GM23338 (cell line): ENCODE measurements at regions not wholly inside any gene's neighbourhood (a gene's known extent, or its start where the extent isn't known, plus 50 kb on each side); places are given as distances from the start of the nearest gene placed in this dataset.
"Not testable (repeated sequence)": the region's sequence is repeated elsewhere in the genome, so short reads cannot be mapped to it uniquely, and the experiment has no call there.

Source experiments
- ATAC-seq: fragments of 200-7000 bp; cut with Tn5 transposase; 3 replicates; pipeline ENCODE4 v1.9.1; 2020
- DNase-seq: peaks from one replicate; pipeline ENCODE4 v3.0.0-alpha.2; 2015; ENCODE audit warnings: low spot score
- H2AFZ ChIP-seq: fragments of 200-600 bp; sonication (generic); 2 replicates; pipeline ENCODE4 v1.8.0; 2016; ENCODE audit warnings: antibody characterized with exemption, mild to moderate bottlenecking, moderate library complexity
- H3F3A ChIP-seq: fragments of 200-600 bp; sonication (generic); replicated peaks from 2 replicates; pipeline ENCODE4 v1.8.0; 2017; ENCODE audit warnings: antibody characterized with exemption, mixed run types, low read depth
- H3K27ac ChIP-seq: fragments of 200-600 bp; sonication (generic); 2 replicates; pipeline ENCODE4 v1.6.1; 2016; ENCODE audit warnings: low read depth
- H3K27me3 ChIP-seq: fragments of 200-600 bp; sonication (generic); 2 replicates; pipeline ENCODE4 v1.8.0; 2016; ENCODE audit warnings: mild to moderate bottlenecking, mixed run types, moderate library complexity; ENCODE audit not compliant: insufficient read depth
- H3K36me3 ChIP-seq: fragments of 200-600 bp; sonication (generic); 2 replicates; pipeline ENCODE4 v1.8.0; 2016; ENCODE audit warnings: mild to moderate bottlenecking; ENCODE audit not compliant: insufficient read depth
- H3K4me1 ChIP-seq: fragments of 200-600 bp; sonication (generic); 2 replicates; pipeline ENCODE4 v1.8.0; 2016; ENCODE audit warnings: mild to moderate bottlenecking, moderate library complexity; ENCODE audit not compliant: insufficient read depth
- H3K4me2 ChIP-seq: fragments of 200-600 bp; sonication (generic); 2 replicates; pipeline ENCODE4 v1.7.1; 2017; ENCODE audit warnings: mixed run types
- H3K4me3 ChIP-seq: fragments of 200-600 bp; sonication (generic); 2 replicates; pipeline ENCODE4 v1.6.1; 2016; ENCODE audit warnings: mixed run types
- H3K79me2 ChIP-seq: fragments of 200-600 bp; sonication (generic); replicated peaks from 2 replicates; pipeline ENCODE4 v1.8.0; 2017; ENCODE audit warnings: mild to moderate bottlenecking; ENCODE audit not compliant: insufficient read depth
- H3K9me2 ChIP-seq: fragments of 200-600 bp; sonication (generic); 2 replicates; pipeline ENCODE4 v1.8.0; 2017; ENCODE audit not compliant: insufficient read depth
- H4K20me1 ChIP-seq: fragments of 200-600 bp; sonication (generic); replicated peaks from 2 replicates; pipeline ENCODE4 v1.8.0; 2017; ENCODE audit warnings: mild to moderate bottlenecking; ENCODE audit not compliant: insufficient read depth
- H3K27ac Mint-ChIP-seq: 2 replicates; pipeline ENCODE4 v1.8.0; 2020; ENCODE audit warnings: inconsistent platforms, mild to moderate bottlenecking, moderate library complexity, mixed read lengths
- H3K27me3 Mint-ChIP-seq: 3 replicates; pipeline ENCODE4 v1.8.0; 2022; ENCODE audit warnings: low read depth, mild to moderate bottlenecking, moderate library complexity, mixed read lengths, inconsistent platforms; ENCODE audit not compliant: insufficient read depth, poor library complexity
- H3K36me3 Mint-ChIP-seq: 3 replicates; pipeline ENCODE4 v1.8.0; 2021; ENCODE audit warnings: low read depth, mild to moderate bottlenecking, inconsistent platforms, moderate library complexity, mixed read lengths
- H3K4me1 Mint-ChIP-seq: 3 replicates; pipeline ENCODE4 v1.8.0; 2020; ENCODE audit warnings: mild to moderate bottlenecking, inconsistent platforms, mixed read lengths
- H3K4me3 Mint-ChIP-seq: 3 replicates; pipeline ENCODE4 v1.8.0; 2021; ENCODE audit warnings: moderate library complexity, mild to moderate bottlenecking, inconsistent platforms, mixed read lengths
- H3K9me3 Mint-ChIP-seq: 3 replicates; pipeline ENCODE4 v1.8.0; 2020; ENCODE audit warnings: moderate library complexity, mild to moderate bottlenecking, inconsistent platforms, mixed read lengths
- CREB1 ChIP-seq: fragments of 250-450 bp; sonication (Bioruptor Pico); IDR thresholded peaks from 2 replicates; pipeline ENCODE4 v1.5.0; 2020; ENCODE audit warnings: low read depth, mild to moderate bottlenecking, moderate library complexity
- CTCF ChIP-seq, 2 experiments: fragments of 200-600 bp in 1 of 2; sonication (generic) in 1 of 2; conservative IDR thresholded peaks; 2 replicates each; pipeline versions ENCODE4 v1.5.1 to v1.6.1; 2016 to 2017; ENCODE audit warnings: antibody characterized with exemption in 2 of 2, low read depth in 2 of 2, mild to moderate bottlenecking in 2 of 2, moderate library complexity in 1 of 2
- ETS1 ChIP-seq: IDR thresholded peaks from 2 replicates; pipeline ENCODE4 v1.6.1; 2016; ENCODE audit warnings: antibody characterized with exemption
- EZH2 ChIP-seq: fragments of 200-600 bp; sonication (generic); IDR thresholded peaks from one replicate; pipeline ENCODE4 v1.8.0; 2017; ENCODE audit warnings: antibody characterized with exemption, mild to moderate bottlenecking, low read depth; ENCODE audit not compliant: unreplicated experiment
- EZH2phosphoT487 ChIP-seq: fragments of 200-600 bp; sonication (generic); IDR thresholded peaks from one replicate; pipeline ENCODE4 v1.8.1; 2018; ENCODE audit warnings: antibody characterized with exemption; ENCODE audit not compliant: unreplicated experiment
- POLR2AphosphoS5 ChIP-seq: IDR thresholded peaks from 2 replicates; pipeline ENCODE4 v1.6.1; 2016; ENCODE audit warnings: antibody characterized with exemption, low read depth
- REST ChIP-seq: IDR thresholded peaks from one replicate; pipeline ENCODE4 v1.6.1; 2018; ENCODE audit warnings: antibody characterized with exemption; ENCODE audit not compliant: unreplicated experiment
- STAT1 ChIP-seq: IDR thresholded peaks from one replicate; pipeline ENCODE4 v1.6.1; 2016; ENCODE audit warnings: antibody characterized with exemption; ENCODE audit not compliant: unreplicated experiment
- ZNF114 ChIP-seq: fragments of 250-450 bp; sonication (Bioruptor Pico); IDR thresholded peaks from 2 replicates; pipeline ENCODE4 v1.5.0; 2020; ENCODE audit warnings: mild to moderate bottlenecking, moderate library complexity
- ZNF462 ChIP-seq: fragments of 250-450 bp; sonication (Bioruptor Pico); IDR thresholded peaks from 2 replicates; pipeline ENCODE4 v1.5.0; 2020; ENCODE audit warnings: mild to moderate bottlenecking, moderate library complexity

GRCh38 chr5:171553817-171554216 is 134.4 kb downstream of the FGF18 start:
- not testable (repeated sequence) for H3K36me3 Mint-ChIP-seq, H3K9me2 ChIP-seq, H3K4me1 Mint-ChIP-seq, H2AFZ ChIP-seq, H3K4me3 ChIP-seq, H3K4me3 Mint-ChIP-seq, H3K4me1 ChIP-seq, H3K79me2 ChIP-seq, DNase-seq, H3K27ac ChIP-seq, H3K4me2 ChIP-seq, H3F3A ChIP-seq, H3K27ac Mint-ChIP-seq, H3K27me3 ChIP-seq, ATAC-seq, H4K20me1 ChIP-seq, H3K36me3 ChIP-seq, H3K27me3 Mint-ChIP-seq
- 0 out of 3 replicates have a peak, but pooled peaks cover 11% of the 10 kb centered on the region for H3K9me3 Mint-ChIP-seq

- Mint-ChIP-seq H3K4me3 (no peak overlapping the region), H3K36me3 (no peaks in the 10 kb centered on the region), H3K9me3 (0 out of 3 replicates have a peak, but pooled peaks cover 11% of the 10 kb centered on the region), H3K27me3 (peaks cover 8% of the 10 kb centered on the region), H3K4me1 (no peaks in the 10 kb centered on the region), H3K27ac (no peak overlapping the region)
- Histone ChIP-seq H4K20me1 (no peaks in the 10 kb centered on the region), H3K4me1 (no peaks in the 10 kb centered on the region), H3K9me2 (no peaks in the 10 kb centered on the region), H3K4me2 (no peak overlapping the region), H3K36me3 (no peaks in the 10 kb centered on the region), H3K4me3 (no peak overlapping the region), H2AFZ (no peak overlapping the region), H3F3A (no peaks in the 10 kb centered on the region), H3K27me3 (no peaks in the 10 kb centered on the region), H3K27ac (no peak overlapping the region), H3K79me2 (no peaks in the 10 kb centered on the region)
- ATAC-seq: no peak
- no peak for DNase-seq
- TF ChIP-seq CREB1: no peak
- no peak for TF ChIP-seq STAT1
- TF ChIP-seq EZH2phosphoT487: no peak
- TF ChIP-seq REST: no peak
- TF ChIP-seq CTCF (conservative IDR thresholded peaks at IDR 0.05; ENCODE audit: low read depth in 2 of 2): no peak
- no peak for TF ChIP-seq ZNF462 (CRISPR knock-in tag)
- no peak for TF ChIP-seq ZNF114
- TF ChIP-seq ETS1: no peak
- TF ChIP-seq EZH2: no peak
- no peak for TF ChIP-seq POLR2AphosphoS5
Observed at GRCh38 chr5:171555160-171555559, 135.7 kb downstream of the FGF18 start.
